ENCODE measurements at regions not wholly inside any gene's neighbourhood (a gene's known extent, or its start where the extent isn't known, plus 50 kb on each side); places are given as distances from the start of the nearest gene placed in this dataset.

DNA sequence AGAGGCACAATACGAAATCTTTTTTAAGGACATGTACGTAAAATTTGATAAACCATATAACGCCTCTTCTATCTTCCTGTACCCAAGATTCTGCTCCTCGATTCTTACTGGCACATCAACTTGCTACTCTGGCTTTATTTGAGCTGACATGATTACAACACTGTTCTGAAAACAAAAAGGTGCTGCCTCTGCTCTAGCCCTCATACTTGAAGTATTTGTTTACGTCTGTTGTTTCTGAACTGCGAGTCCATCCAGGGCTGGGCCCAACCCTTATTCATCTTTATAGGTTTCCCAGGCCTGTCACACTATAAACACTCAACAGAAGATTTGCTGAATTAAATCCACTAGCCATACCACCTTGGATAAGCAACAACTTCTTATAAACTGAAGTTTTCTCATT lies 96.2 kb upstream of the SVIL start:
- TF ChIP-seq SMC3 (IDR thresholded peaks at IDR 0.05; ENCODE audit: borderline replicate concordance, low read length) = no peak
- TF ChIP-seq, protein P1, sequence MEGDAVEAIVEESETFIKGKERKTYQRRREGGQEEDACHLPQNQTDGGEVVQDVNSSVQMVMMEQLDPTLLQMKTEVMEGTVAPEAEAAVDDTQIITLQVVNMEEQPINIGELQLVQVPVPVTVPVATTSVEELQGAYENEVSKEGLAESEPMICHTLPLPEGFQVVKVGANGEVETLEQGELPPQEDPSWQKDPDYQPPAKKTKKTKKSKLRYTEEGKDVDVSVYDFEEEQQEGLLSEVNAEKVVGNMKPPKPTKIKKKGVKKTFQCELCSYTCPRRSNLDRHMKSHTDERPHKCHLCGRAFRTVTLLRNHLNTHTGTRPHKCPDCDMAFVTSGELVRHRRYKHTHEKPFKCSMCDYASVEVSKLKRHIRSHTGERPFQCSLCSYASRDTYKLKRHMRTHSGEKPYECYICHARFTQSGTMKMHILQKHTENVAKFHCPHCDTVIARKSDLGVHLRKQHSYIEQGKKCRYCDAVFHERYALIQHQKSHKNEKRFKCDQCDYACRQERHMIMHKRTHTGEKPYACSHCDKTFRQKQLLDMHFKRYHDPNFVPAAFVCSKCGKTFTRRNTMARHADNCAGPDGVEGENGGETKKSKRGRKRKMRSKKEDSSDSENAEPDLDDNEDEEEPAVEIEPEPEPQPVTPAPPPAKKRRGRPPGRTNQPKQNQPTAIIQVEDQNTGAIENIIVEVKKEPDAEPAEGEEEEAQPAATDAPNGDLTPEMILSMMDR (IDR thresholded peaks at IDR 0.05 in 2 of 3, conservative IDR thresholded peaks at IDR 0.05 in 1 of 3; ENCODE audit: control insufficient read depth in 2 of 3, extremely low read depth in 1 of 3, insufficient read depth in 1 of 3, low read depth in 3 of 3, low read length in 3 of 3) = no peak
- TF ChIP-seq NFYB (IDR thresholded peaks at IDR 0.05; ENCODE audit: insufficient read depth, low read depth, low read length) = no peak
- TF ChIP-seq FOXK2 (IDR thresholded peaks at IDR 0.05) = no peak
- TF ChIP-seq SPI1 (IDR thresholded peaks at IDR 0.05; ENCODE audit: borderline replicate concordance, insufficient read depth, low read depth, low read length) = no peak
- no peak for TF ChIP-seq EZH2 (IDR thresholded peaks at IDR 0.05; ENCODE audit: borderline replicate concordance, control insufficient read depth, low read depth, low read length)
- TF ChIP-seq MYB (IDR thresholded peaks at IDR 0.05; ENCODE audit: borderline replicate concordance, low read depth, low read length) = no peak
- TF ChIP-seq, protein P2, sequence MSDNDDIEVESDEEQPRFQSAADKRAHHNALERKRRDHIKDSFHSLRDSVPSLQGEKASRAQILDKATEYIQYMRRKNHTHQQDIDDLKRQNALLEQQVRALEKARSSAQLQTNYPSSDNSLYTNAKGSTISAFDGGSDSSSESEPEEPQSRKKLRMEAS (IDR thresholded peaks at IDR 0.05; ENCODE audit: low read depth, low read length) = no peak
- no peak for TF ChIP-seq MYC (IDR thresholded peaks at IDR 0.05; ENCODE audit: insufficient read depth, insufficient read length, insufficient replicate concordance, low read length, severe bottlenecking)
- no peak for TF ChIP-seq MTA2 (IDR thresholded peaks at IDR 0.05; ENCODE audit: low read depth)
